ENCODE measurements at regions not wholly inside any gene's neighbourhood (a gene's known extent, or its start where the extent isn't known, plus 50 kb on each side); places are given as distances from the start of the nearest gene placed in this dataset.

DNA sequence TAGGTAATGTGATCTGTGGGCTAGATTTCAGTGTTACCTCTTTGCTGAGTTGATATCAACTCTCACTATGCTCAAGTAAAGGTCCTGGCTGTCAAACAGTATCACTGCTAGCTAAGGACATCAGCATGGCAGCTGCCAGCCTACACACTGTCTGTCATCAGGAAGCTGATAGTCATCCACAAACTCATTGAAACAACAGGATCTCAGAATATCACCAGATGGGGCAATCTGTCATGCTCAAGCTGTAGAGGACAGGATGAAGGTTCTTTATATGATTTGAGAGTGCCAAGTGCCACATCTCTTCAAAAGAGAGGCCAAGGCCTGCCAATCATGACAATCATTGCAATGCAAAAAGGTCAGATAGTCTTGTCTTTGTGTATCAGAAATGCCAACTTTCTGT lies 811.5 kb upstream of the SEL1L start:
- TF ChIP-seq POLR2AphosphoS5 (IDR thresholded peaks at IDR 0.05; ENCODE audit: borderline replicate concordance, low read depth, low read length) (no peak), EZH2 (IDR thresholded peaks at IDR 0.05) (no peak)
